MM.1S (cell line): ENCODE measurements at regions not wholly inside any gene's neighbourhood (a gene's known extent, or its start where the extent isn't known, plus 50 kb on each side); places are given as distances from the start of the nearest gene placed in this dataset.

Experiments
- CTCF ChIP-seq: fragments of 300-600 bp; sonication (generic); IDR thresholded peaks from 2 replicates; pipeline ENCODE4 v1.5.1; 2016; ENCODE audit warnings: antibody characterized with exemption, low read length, mixed read lengths
- EZH2 ChIP-seq: fragments of 300-600 bp; sonication (generic); optimal IDR thresholded peaks from 2 replicates; pipeline ENCODE3; 2017; ENCODE audit warnings: low read depth, mild to moderate bottlenecking, antibody characterized with exemption, low read length, mixed read lengths

GRCh38 chr14:104319491-104320241 is 181.3 kb downstream of the KIF26A start:
- TF ChIP-seq CTCF (no peak), EZH2 (no peak)
